ENCODE measurements at regions not wholly inside any gene's neighbourhood (a gene's known extent, or its start where the extent isn't known, plus 50 kb on each side); places are given as distances from the start of the nearest gene placed in this dataset.

- no peak overlapping the region for H3K4me3 ChIP-seq (replicated peaks in 1 of 2; ENCODE audit: low read depth in 2 of 2, low read length in 2 of 2)
- DNase-seq (ENCODE audit: low read depth in 2 of 2), result peak; percentile 61 to 74
- TF ChIP-seq CTCF (IDR thresholded peaks at IDR 0.05; ENCODE audit: low read depth, low read length), result peak; percentile 10
These were observed 228.8 kb downstream of the SMARCA2 start for GRCh38 chr9:2243666-2244555.

GRCh38 chr9:2247340-2247739 is 232.2 kb downstream of the SMARCA2 start:
- no peak overlapping the region for H3K4me3 ChIP-seq (replicated peaks in 1 of 2; ENCODE audit: low read depth in 2 of 2, low read length in 2 of 2)
- DNase-seq (ENCODE audit: low read depth in 2 of 2), result no peak
- no peak for TF ChIP-seq CTCF (IDR thresholded peaks at IDR 0.05; ENCODE audit: low read depth, low read length)

DNA sequence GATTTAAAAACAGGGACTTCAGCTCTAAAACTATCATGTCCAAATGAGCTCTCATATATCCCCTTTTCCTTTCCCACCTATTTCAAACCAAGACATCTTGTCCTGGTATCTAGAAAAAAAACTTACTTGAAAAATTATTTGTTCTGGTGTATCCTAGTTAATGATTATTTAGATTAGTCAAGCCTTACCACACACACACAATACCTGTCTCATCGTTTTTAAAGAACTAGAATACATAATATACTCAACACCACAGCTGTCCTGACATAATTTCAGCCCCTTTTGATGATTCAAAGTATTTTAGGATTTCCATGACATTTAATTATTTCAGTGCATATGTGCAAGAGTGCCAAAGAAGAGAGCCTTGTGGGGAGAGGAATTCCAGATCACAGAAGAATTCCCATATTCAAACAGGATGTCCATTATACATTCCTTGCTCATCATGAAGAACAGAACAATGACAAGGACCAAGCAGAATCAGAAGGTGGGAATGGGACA is 233.7 kb downstream of the SMARCA2 start:
- DNase-seq (ENCODE audit: low read depth in 2 of 2), result no peak
- no peak for TF ChIP-seq CTCF (IDR thresholded peaks at IDR 0.05; ENCODE audit: low read depth, low read length)
- no peak overlapping the region for H3K4me3 ChIP-seq (replicated peaks in 1 of 2; ENCODE audit: low read depth in 2 of 2, low read length in 2 of 2)

GRCh38 chr9:2253636-2254580 is 238.8 kb downstream of the SMARCA2 start:
- DNase-seq (ENCODE audit: low read depth in 2 of 2), result no peak
- no peak overlapping the region for H3K4me3 ChIP-seq (replicated peaks in 1 of 2; ENCODE audit: low read depth in 2 of 2, low read length in 2 of 2)
- TF ChIP-seq CTCF (IDR thresholded peaks at IDR 0.05; ENCODE audit: low read depth, low read length), result no peak

DNA sequence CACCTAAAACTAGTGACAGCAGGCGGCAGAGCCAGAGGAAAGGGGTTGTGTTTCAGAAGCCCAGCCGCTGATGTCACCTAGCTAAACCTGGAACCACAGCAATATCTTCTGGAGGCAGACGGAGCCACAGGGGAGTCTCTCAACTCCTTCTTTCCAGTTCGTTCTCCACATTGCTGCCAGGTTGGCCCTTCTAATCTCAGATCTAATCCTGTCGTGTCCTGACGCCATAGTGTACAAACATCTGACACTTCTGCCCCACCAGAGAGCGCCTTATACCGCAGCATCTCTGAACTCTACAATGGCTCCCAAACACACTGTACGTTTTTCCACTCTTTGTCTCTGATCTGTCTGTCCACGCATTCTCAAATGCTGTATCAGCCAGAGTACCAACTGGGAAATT is 240.0 kb downstream of the SMARCA2 start:
- no peak overlapping the region for H3K4me3 ChIP-seq (replicated peaks in 1 of 2; ENCODE audit: low read depth in 2 of 2, low read length in 2 of 2)
- no peak for TF ChIP-seq CTCF (IDR thresholded peaks at IDR 0.05; ENCODE audit: low read depth, low read length)
- no peak for DNase-seq (ENCODE audit: low read depth in 2 of 2)

GRCh38 chr9:2257248-2257929 is 242.2 kb downstream of the SMARCA2 start:
- DNase-seq (ENCODE audit: low read depth in 2 of 2), result no peak
- TF ChIP-seq CTCF (IDR thresholded peaks at IDR 0.05; ENCODE audit: low read depth, low read length), result no peak

More at GRCh38 chr9:2257248-2257929, 242.2 kb downstream of the SMARCA2 start:
- H3K4me3 ChIP-seq (replicated peaks in 1 of 2; ENCODE audit: low read depth in 2 of 2, low read length in 2 of 2), result no peak overlapping the region

Measured in cardiac fibroblast (primary cell).